Uterus (tissue), 3 donors: ENCODE measurements at regions not wholly inside any gene's neighbourhood (a gene's known extent, or its start where the extent isn't known, plus 50 kb on each side); places are given as distances from the start of the nearest gene placed in this dataset.

Source experiments
- DNase-seq, 2 donors: peaks; one replicate each; pipeline ENCODE4 v3.0.0-alpha.2; 2019 to 2020
- H3K27ac ChIP-seq, 2 donors: fragments of 200-600 bp; sonication (generic); 1 replicate in 1 of 2; 2 replicates in 1 of 2; pipeline ENCODE4 v1.5.1; 2016 to 2018
- H3K27me3 ChIP-seq, 2 donors: fragments of 200-600 bp; sonication (generic); one replicate each; pipeline ENCODE4 v1.5.1; 2018 to 2019; ENCODE audit warnings: control low read depth in 1 of 2
- H3K36me3 ChIP-seq, 2 donors: fragments of 200-600 bp; sonication (generic); one replicate each; pipeline ENCODE4 v1.5.1; 2019; ENCODE audit warnings: control low read depth in 1 of 2
- H3K4me1 ChIP-seq, 2 donors: fragments of 200-600 bp; sonication (generic); one replicate each; pipeline ENCODE4 v1.5.1; 2018 to 2019; ENCODE audit warnings: control low read depth in 1 of 2
- H3K4me3 ChIP-seq, 2 donors: fragments of 200-600 bp; sonication (generic); 1 replicate in 1 of 2; 2 replicates in 1 of 2; pipeline ENCODE4 v1.5.1; 2018 to 2019; ENCODE audit warnings: mild to moderate bottlenecking in 1 of 2
- H3K9me3 ChIP-seq, 2 donors: fragments of 200-600 bp; sonication (generic); one replicate each; pipeline ENCODE4 v1.5.1; 2019; ENCODE audit warnings: control low read depth in 1 of 2
- POLR2A ChIP-seq, 2 donors: fragments of 450-650 bp; IDR thresholded peaks; one replicate each; pipeline ENCODE4 v1.6.1; 2016; ENCODE audit warnings: antibody characterized with exemption in 2 of 2, mild to moderate bottlenecking in 1 of 2, moderate library complexity in 1 of 2
- intact Hi-C: fragments of 100-400 bp; cut with DNase I; formaldehyde crosslinking; loops from one replicate; pipeline ENCODE4 v1.15.1; 2023; ENCODE audit warnings: low total_unique reads
- TF ChIP-seq, protein P1 (sequence below), 4 experiments: fragments of 200-600 bp in 2 of 4; fragments of 450-650 bp in 2 of 4; sonication (generic) in 2 of 4; IDR thresholded peaks; one replicate each; pipeline ENCODE4 v1.5.1; 2016 to 2019; ENCODE audit warnings: antibody characterized with exemption in 4 of 4, mild to moderate bottlenecking in 2 of 4, moderate library complexity in 1 of 4
- donor health status: DM: yes; HTN: yes; CAD: no.

DNA sequence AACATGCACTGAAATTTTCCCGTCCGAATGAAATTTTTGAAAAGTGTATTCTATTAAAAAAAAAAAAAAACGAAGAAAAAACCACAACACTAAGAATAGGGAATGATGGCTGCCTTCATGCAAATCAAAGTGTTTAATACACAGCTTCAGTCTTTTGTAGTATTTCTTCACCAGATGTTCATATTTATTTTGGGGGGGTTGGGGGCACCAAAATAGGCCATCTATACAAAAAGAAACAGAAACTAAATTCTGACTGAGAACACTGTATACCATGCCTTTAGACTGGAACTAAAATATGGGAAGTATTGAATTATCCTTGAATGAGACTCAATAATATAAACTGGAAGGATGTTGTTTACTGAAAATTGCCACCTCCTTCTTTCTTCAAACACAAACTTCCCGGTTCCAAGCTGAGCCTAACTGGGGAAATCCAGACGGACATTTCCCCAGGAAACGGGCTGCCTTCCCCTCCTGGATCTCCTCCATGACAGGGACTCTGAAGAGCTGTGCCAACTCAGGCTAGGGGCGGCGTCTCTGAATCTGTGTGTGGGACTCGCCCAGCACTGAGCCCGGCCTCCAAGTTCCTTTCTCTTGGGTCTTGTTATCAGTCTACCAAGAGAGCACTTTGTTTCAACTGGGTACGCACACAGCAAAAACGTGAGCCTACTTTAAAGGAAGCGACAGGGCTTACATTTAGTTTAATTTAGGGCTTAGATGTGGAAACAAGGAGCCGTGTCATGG lies 511.3 kb upstream of the ADAMTS16 start:
- no peak overlapping the region for H3K4me3 ChIP-seq
- H3K4me1 ChIP-seq, result no peaks in the 10 kb centered on the region
- H3K27me3 ChIP-seq, result no peaks in the 10 kb centered on the region
- no peaks in the 10 kb centered on the region for H3K9me3 ChIP-seq
- TF ChIP-seq, protein P1, sequence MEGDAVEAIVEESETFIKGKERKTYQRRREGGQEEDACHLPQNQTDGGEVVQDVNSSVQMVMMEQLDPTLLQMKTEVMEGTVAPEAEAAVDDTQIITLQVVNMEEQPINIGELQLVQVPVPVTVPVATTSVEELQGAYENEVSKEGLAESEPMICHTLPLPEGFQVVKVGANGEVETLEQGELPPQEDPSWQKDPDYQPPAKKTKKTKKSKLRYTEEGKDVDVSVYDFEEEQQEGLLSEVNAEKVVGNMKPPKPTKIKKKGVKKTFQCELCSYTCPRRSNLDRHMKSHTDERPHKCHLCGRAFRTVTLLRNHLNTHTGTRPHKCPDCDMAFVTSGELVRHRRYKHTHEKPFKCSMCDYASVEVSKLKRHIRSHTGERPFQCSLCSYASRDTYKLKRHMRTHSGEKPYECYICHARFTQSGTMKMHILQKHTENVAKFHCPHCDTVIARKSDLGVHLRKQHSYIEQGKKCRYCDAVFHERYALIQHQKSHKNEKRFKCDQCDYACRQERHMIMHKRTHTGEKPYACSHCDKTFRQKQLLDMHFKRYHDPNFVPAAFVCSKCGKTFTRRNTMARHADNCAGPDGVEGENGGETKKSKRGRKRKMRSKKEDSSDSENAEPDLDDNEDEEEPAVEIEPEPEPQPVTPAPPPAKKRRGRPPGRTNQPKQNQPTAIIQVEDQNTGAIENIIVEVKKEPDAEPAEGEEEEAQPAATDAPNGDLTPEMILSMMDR (IDR thresholded peaks at IDR 0.05), result no peak
- TF ChIP-seq POLR2A (IDR thresholded peaks at IDR 0.05), result no peak
- no peaks in the 10 kb centered on the region for H3K36me3 ChIP-seq
- H3K27ac ChIP-seq, result no peak overlapping the region
- intact Hi-C loops, result no loop called here
- DNase-seq, result no peak

DNA sequence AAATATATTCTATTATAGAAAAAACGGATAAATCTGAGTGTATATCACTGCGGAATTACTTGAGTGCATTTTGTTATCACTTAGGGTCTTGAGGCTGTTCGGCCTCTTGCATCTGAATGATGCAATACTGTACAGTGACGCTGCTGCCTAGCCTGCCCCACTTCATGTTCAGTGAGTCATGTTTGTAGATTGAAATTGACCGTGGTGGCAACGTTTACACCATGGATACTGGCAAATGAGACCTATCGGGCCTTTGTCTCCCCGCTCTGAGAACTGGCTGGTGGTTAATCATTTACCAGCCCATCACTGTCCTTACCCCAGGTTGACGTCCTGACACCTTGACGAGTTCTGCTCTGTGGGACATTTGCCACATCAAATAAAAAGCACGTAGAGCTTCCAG lies 510.1 kb upstream of the ADAMTS16 start:
- H3K4me1 ChIP-seq, result no peaks in the 10 kb centered on the region
- H3K36me3 ChIP-seq, result no peaks in the 10 kb centered on the region
- no peaks in the 10 kb centered on the region for H3K27me3 ChIP-seq
- no peak overlapping the region for H3K27ac ChIP-seq
- TF ChIP-seq POLR2A (IDR thresholded peaks at IDR 0.05), result no peak
- TF ChIP-seq, protein P1 (IDR thresholded peaks at IDR 0.05), result no peak
- no peak overlapping the region for H3K4me3 ChIP-seq
- no peaks in the 10 kb centered on the region for H3K9me3 ChIP-seq
- DNase-seq, result no peak
- intact Hi-C loops, result no loop called here

DNA sequence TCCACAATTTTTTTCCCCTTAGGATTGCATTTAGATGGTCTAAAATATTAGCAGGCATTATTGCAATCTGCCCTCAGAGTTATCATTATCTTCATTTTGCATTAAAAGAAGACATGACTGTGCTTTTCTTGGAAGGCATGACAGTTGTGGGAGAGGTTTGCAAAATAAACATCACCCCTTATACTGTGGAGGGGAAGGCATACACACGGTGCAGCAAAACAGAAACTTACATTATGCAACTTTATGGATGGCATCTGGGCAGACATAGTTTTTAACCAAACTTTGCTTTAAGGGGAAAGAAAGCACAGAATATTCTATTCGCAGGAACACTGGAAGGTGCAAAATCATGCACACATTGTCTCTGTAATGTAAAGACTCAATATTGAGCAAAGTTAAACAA lies 505.8 kb upstream of the ADAMTS16 start:
- Histone ChIP-seq H3K4me3 (no peak overlapping the region), H3K36me3 (no peaks in the 10 kb centered on the region), H3K4me1 (no peaks in the 10 kb centered on the region), H3K27me3 (no peaks in the 10 kb centered on the region), H3K27ac (no peak overlapping the region), H3K9me3 (no peaks in the 10 kb centered on the region)
- intact Hi-C loops, result no loop called here
- no peak for DNase-seq
- TF ChIP-seq, protein P1 (IDR thresholded peaks at IDR 0.05), result no peak
- no peak for TF ChIP-seq POLR2A (IDR thresholded peaks at IDR 0.05)

DNA sequence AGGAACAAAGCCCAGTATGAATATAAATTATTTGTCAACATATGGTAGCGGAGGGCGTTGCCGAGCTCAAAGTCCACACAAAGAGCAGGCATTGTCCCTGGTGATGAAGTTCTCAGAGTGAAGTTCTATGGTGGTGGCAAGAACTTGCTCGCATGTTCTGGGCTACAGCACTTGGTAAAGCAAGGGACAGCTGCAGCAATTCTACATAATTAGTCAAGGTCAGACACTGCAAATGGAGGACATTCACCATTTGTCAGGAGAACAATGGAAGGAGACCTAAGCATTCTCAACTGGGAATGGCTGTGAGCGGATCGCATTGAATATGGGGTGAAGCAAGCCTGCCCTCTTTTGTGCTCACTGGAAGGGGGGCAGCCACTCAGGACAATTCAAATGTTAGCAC lies 503.8 kb upstream of the ADAMTS16 start:
- Histone ChIP-seq H3K36me3 (no peaks in the 10 kb centered on the region), H3K27ac (no peak overlapping the region), H3K27me3 (no peaks in the 10 kb centered on the region), H3K4me1 (no peaks in the 10 kb centered on the region), H3K4me3 (no peak overlapping the region), H3K9me3 (no peaks in the 10 kb centered on the region)
- TF ChIP-seq POLR2A (IDR thresholded peaks at IDR 0.05), result no peak
- TF ChIP-seq, protein P1 (IDR thresholded peaks at IDR 0.05), result no peak
- intact Hi-C loops, result no loop called here
- no peak for DNase-seq

DNA sequence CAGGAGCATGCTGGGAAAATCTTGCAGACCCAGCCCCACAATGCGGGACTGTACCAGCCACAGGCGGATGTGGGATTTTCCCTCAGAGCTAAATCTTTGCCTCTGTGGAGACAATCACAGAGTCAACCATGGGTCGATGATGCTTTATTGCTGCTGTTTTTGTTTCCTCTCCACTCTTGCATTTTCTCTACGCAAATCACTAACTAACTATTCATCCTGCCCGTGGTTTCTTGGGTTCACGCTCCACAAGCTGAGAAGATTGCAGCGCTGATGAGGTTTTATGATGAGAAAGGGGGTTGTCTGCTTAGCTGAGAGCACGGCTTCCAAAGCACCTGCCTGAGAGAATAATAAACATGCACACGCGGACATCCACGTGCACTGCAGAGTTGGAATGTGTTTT lies 500.2 kb upstream of the ADAMTS16 start:
- no peaks in the 10 kb centered on the region for H3K4me1 ChIP-seq
- no peaks in the 10 kb centered on the region for H3K9me3 ChIP-seq
- no peak for DNase-seq
- TF ChIP-seq POLR2A (IDR thresholded peaks at IDR 0.05), result no peak
- TF ChIP-seq, protein P1 (IDR thresholded peaks at IDR 0.05), result no peak
- H3K4me3 ChIP-seq, result no peak overlapping the region
- no peaks in the 10 kb centered on the region for H3K36me3 ChIP-seq
- no peaks in the 10 kb centered on the region for H3K27me3 ChIP-seq
- intact Hi-C loops, result no loop called here
- H3K27ac ChIP-seq, result no peak overlapping the region
